COLO829 (cell line): ENCODE measurements at regions not wholly inside any gene's neighbourhood (a gene's known extent, or its start where the extent isn't known, plus 50 kb on each side); places are given as distances from the start of the nearest gene placed in this dataset.
A peak's percentile ranks its signal among the peaks of the same experiment; 100 is the strongest.

Source experiments
- DNase-seq: peaks from one replicate; pipeline ENCODE4 v3.0.0; 2012; ENCODE audit warnings: low spot score

- no peak for DNase-seq
These were observed 94.4 kb upstream of the FOXC1 start for GRCh38 chr6:1515280-1515679.

- no peak for DNase-seq
These were observed 93.9 kb upstream of the FOXC1 start for GRCh38 chr6:1515781-1516180.

- DNase-seq: no peak
These were observed 92.8 kb upstream of the FOXC1 start for GRCh38 chr6:1516742-1517520.

- DNase-seq: no peak
These were observed 90.9 kb upstream of the FOXC1 start for GRCh38 chr6:1518855-1519254.

GRCh38 chr6:1519597-1519996 is 90.1 kb upstream of the FOXC1 start:
- no peak for DNase-seq

GRCh38 chr6:1522779-1523178 is 86.9 kb upstream of the FOXC1 start:
- DNase-seq: no peak

GRCh38 chr6:1524040-1524480 is 85.7 kb upstream of the FOXC1 start:
- DNase-seq: peak; percentile 81

GRCh38 chr6:1525364-1526038 is 84.2 kb upstream of the FOXC1 start:
- no peak for DNase-seq

GRCh38 chr6:1526398-1527072 is 83.2 kb upstream of the FOXC1 start:
- DNase-seq: peak; percentile 38

GRCh38 chr6:1527073-1527457 is 82.7 kb upstream of the FOXC1 start:
- peak; percentile 96 for DNase-seq

- DNase-seq: no peak
These were observed 74.4 kb upstream of the FOXC1 start for GRCh38 chr6:1535295-1535694.

GRCh38 chr6:1536526-1537429 is 72.9 kb upstream of the FOXC1 start:
- DNase-seq: no peak

- no peak for DNase-seq
These were observed 71.3 kb upstream of the FOXC1 start for GRCh38 chr6:1538369-1538768.

- no peak for DNase-seq
These were observed 70.8 kb upstream of the FOXC1 start for GRCh38 chr6:1538810-1539478.

- DNase-seq: no peak
These were observed 68.7 kb upstream of the FOXC1 start for GRCh38 chr6:1540864-1541521.

GRCh38 chr6:1542335-1542734 is 67.4 kb upstream of the FOXC1 start:
- DNase-seq: no peak

GRCh38 chr6:1542764-1543163 is 67.0 kb upstream of the FOXC1 start:
- DNase-seq: no peak

- no peak for DNase-seq
These were observed 65.7 kb upstream of the FOXC1 start for GRCh38 chr6:1544000-1544399.

- no peak for DNase-seq
These were observed 65.1 kb upstream of the FOXC1 start for GRCh38 chr6:1544603-1545002.

GRCh38 chr6:1545654-1546053 is 64.1 kb upstream of the FOXC1 start:
- DNase-seq: no peak

- DNase-seq: no peak
These were observed 61.9 kb upstream of the FOXC1 start for GRCh38 chr6:1547785-1548184.
